ENCODE measurements at regions not wholly inside any gene's neighbourhood (a gene's known extent, or its start where the extent isn't known, plus 50 kb on each side); places are given as distances from the start of the nearest gene placed in this dataset.

DNA sequence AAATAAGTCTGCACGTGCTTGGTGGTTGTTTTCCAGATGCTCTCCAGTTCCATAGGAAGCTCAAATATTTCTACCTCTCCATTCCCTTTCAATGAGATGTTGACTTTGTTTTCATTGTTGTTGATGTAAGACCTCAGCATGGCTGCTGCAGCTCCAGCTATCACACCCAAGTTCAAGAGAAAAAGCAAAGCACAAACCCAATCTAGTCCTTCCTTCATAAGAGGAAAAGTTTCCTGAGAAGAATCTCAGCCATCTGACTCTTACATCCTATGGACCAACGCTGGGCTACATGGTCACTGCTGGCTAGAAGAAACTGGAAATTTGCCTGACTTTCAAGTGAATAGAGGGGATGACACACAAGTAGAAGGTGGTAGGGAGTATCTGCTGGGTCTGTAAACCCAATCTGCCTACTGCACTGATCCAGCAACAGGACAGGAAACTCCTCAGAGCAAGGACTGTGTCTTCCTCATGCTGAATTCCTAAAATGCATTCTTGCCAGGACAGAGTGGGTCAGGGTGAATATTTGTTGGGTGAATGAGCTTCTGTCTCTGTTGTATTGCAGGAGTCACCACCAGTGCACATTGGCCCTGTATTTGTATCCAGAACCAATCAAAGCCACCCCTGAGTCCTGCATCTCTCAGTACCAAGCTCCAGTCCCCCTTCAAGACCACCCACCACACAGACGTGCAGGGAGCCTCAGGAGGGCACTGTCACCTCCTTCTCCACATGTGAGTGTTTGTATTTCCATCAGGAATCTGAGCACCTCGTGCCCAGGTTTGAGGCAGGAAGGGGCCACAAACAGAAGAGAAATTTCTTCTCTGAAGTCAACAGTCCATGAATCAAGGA is 118.0 kb upstream of the IGLL5 start:
- TF ChIP-seq, protein P1, sequence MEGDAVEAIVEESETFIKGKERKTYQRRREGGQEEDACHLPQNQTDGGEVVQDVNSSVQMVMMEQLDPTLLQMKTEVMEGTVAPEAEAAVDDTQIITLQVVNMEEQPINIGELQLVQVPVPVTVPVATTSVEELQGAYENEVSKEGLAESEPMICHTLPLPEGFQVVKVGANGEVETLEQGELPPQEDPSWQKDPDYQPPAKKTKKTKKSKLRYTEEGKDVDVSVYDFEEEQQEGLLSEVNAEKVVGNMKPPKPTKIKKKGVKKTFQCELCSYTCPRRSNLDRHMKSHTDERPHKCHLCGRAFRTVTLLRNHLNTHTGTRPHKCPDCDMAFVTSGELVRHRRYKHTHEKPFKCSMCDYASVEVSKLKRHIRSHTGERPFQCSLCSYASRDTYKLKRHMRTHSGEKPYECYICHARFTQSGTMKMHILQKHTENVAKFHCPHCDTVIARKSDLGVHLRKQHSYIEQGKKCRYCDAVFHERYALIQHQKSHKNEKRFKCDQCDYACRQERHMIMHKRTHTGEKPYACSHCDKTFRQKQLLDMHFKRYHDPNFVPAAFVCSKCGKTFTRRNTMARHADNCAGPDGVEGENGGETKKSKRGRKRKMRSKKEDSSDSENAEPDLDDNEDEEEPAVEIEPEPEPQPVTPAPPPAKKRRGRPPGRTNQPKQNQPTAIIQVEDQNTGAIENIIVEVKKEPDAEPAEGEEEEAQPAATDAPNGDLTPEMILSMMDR (IDR thresholded peaks at IDR 0.05) = no peak
- no peak for TF ChIP-seq EP300 (IDR thresholded peaks at IDR 0.05)
- TF ChIP-seq POLR2A (IDR thresholded peaks at IDR 0.05) = no peak
